ENCODE measurements at regions not wholly inside any gene's neighbourhood (a gene's known extent, or its start where the extent isn't known, plus 50 kb on each side); places are given as distances from the start of the nearest gene placed in this dataset.

- H3K27me3 ChIP-seq (ENCODE audit: control insufficient read depth, insufficient read depth, low read length) = no peaks in the 10 kb centered on the region
- H3K4me3 ChIP-seq (ENCODE audit: low read depth, low read length) = no peak overlapping the region
- no peaks in the 10 kb centered on the region for H3K36me3 ChIP-seq (ENCODE audit: control insufficient read depth, insufficient read depth, low read length)
- DNase-seq (ENCODE audit: low read depth) = no peak
- TF ChIP-seq, protein P1, sequence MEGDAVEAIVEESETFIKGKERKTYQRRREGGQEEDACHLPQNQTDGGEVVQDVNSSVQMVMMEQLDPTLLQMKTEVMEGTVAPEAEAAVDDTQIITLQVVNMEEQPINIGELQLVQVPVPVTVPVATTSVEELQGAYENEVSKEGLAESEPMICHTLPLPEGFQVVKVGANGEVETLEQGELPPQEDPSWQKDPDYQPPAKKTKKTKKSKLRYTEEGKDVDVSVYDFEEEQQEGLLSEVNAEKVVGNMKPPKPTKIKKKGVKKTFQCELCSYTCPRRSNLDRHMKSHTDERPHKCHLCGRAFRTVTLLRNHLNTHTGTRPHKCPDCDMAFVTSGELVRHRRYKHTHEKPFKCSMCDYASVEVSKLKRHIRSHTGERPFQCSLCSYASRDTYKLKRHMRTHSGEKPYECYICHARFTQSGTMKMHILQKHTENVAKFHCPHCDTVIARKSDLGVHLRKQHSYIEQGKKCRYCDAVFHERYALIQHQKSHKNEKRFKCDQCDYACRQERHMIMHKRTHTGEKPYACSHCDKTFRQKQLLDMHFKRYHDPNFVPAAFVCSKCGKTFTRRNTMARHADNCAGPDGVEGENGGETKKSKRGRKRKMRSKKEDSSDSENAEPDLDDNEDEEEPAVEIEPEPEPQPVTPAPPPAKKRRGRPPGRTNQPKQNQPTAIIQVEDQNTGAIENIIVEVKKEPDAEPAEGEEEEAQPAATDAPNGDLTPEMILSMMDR (IDR thresholded peaks at IDR 0.05; ENCODE audit: insufficient read depth, low read length, poor library complexity, severe bottlenecking) = no peak
Measured at GRCh38 chr18:7334973-7335568, 104.2 kb downstream of the LRRC30 start.

- TF ChIP-seq, protein P1 (IDR thresholded peaks at IDR 0.05; ENCODE audit: insufficient read depth, low read length, poor library complexity, severe bottlenecking) = no peak
- H3K4me3 ChIP-seq (ENCODE audit: low read depth, low read length) = no peak overlapping the region
- H3K36me3 ChIP-seq (ENCODE audit: control insufficient read depth, insufficient read depth, low read length) = no peaks in the 10 kb centered on the region
- no peak for DNase-seq (ENCODE audit: low read depth)
- no peaks in the 10 kb centered on the region for H3K27me3 ChIP-seq (ENCODE audit: control insufficient read depth, insufficient read depth, low read length)
Measured at GRCh38 chr18:7336623-7337022, 105.7 kb downstream of the LRRC30 start.

DNA sequence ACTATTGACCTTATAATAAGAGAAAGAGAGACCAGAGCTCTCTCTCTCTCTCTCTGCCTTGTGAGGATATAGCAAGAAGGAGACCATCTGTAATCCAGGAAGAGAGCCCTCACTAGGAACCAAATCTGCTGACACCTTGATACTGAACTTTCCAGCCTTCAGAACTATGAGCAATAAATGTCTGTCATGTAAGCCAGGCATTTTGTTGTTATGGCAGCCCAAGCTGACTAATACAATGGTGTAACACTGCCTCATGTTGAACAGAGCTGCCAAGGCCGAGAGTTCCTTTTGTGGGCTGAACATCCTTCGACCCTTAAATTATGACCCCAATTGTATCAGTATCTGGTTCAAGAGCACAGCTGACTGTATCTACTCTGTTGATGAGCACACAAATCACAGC, 108.0 kb downstream of the LRRC30 start:
- Histone ChIP-seq H3K27me3 (ENCODE audit: control insufficient read depth, insufficient read depth, low read length) (no peaks in the 10 kb centered on the region), H3K4me3 (ENCODE audit: low read depth, low read length) (no peak overlapping the region), H3K36me3 (ENCODE audit: control insufficient read depth, insufficient read depth, low read length) (no peaks in the 10 kb centered on the region)
- TF ChIP-seq, protein P1 (IDR thresholded peaks at IDR 0.05; ENCODE audit: insufficient read depth, low read length, poor library complexity, severe bottlenecking) = no peak
- DNase-seq (ENCODE audit: low read depth) = no peak

DNA sequence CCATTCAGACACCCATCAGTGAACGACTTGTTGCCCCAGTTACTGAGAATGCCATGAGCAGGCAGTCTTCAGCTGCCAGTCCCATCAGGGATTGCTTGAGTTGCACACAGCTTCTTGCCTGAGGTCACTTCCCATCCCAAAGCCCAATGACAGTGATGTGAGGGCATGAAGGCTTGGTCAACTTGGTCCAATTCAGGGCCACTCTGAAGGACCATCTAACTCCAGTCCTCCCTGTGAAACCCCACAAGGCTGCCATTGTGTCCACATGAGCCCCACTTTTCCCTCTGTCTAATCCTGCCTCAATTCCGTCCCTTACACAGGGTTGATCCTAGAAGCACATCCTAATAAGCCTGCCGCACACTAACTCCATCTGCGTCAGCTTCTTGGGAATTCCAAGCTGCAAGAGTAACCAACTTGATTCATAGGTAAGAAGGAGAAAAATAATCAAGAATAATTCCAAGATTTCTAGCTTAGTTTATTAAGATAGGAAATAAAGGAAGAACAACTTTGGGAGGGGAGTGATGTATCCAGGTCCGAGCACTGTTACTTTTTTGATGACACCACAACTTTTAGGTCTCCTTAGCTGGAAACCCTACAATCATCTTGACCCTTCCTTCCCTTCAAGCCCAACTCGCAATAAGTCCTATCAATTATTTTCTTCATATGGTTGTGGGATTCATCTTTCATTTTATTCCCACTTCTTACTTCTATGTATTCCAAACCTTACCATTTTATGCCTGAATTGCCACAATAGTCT, 110.9 kb downstream of the LRRC30 start:
- no peak for DNase-seq (ENCODE audit: low read depth)
- no peaks in the 10 kb centered on the region for H3K27me3 ChIP-seq (ENCODE audit: control insufficient read depth, insufficient read depth, low read length)
- TF ChIP-seq, protein P1 (IDR thresholded peaks at IDR 0.05; ENCODE audit: insufficient read depth, low read length, poor library complexity, severe bottlenecking) = no peak
- no peak overlapping the region for H3K4me3 ChIP-seq (ENCODE audit: low read depth, low read length)
- H3K36me3 ChIP-seq (ENCODE audit: control insufficient read depth, insufficient read depth, low read length) = no peaks in the 10 kb centered on the region

DNA sequence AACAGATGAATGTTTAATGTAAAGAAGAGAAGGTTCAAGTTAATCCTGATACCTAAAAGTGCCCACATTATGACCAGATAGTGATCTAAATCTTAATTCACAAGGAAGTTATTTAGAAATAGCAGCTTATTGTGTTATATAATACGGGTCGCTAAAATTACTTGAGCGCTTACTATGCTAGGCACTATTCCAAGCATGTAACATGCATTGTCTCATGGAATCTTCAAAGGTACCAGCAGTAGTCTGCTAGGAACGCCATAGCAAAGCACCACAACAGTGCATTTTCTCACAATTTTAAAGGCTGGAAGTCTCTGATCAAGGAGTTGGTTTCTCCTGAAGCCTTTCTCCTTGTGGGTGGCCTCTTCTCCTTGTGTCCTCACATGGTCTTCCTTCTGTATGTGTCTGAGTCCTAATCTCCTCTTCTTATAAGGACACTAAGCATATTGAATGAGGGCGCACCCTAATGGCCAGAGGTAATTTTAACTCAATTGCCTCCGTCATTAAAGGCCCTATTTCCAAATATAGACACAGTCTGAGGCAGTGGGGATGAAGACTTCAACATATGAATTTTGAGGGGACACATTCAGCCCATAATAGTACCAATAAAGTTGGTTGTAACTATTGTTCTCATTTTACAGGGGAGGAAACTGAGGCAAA, 118.4 kb downstream of the LRRC30 start:
- TF ChIP-seq, protein P1 (IDR thresholded peaks at IDR 0.05; ENCODE audit: insufficient read depth, low read length, poor library complexity, severe bottlenecking) = no peak
- no peaks in the 10 kb centered on the region for H3K36me3 ChIP-seq (ENCODE audit: control insufficient read depth, insufficient read depth, low read length)
- H3K4me3 ChIP-seq (ENCODE audit: low read depth, low read length) = no peak overlapping the region
- H3K27me3 ChIP-seq (ENCODE audit: control insufficient read depth, insufficient read depth, low read length) = no peaks in the 10 kb centered on the region
- DNase-seq (ENCODE audit: low read depth) = no peak
